ENCODE measurements at regions not wholly inside any gene's neighbourhood (a gene's known extent, or its start where the extent isn't known, plus 50 kb on each side); places are given as distances from the start of the nearest gene placed in this dataset.

GRCh38 chr5:29247346-29248028, 1946.0 kb upstream of the CDH6 start:
- TF ChIP-seq POU6F1 (CRISPR knock-in tag; IDR thresholded peaks at IDR 0.05; ENCODE audit: borderline replicate concordance, low read depth): no peak
- no peak for TF ChIP-seq CSRNP3 (CRISPR knock-in tag; IDR thresholded peaks at IDR 0.05)
- no peak for TF ChIP-seq GLIS3 (CRISPR knock-in tag; IDR thresholded peaks at IDR 0.05)
- no peak for TF ChIP-seq ZC3H10 (CRISPR knock-in tag; IDR thresholded peaks at IDR 0.05)
- TF ChIP-seq BACH2 (CRISPR knock-in tag; IDR thresholded peaks at IDR 0.05; ENCODE audit: borderline replicate concordance): no peak
- no peak for ATAC-seq

- TF ChIP-seq ZC3H10 (CRISPR knock-in tag; IDR thresholded peaks at IDR 0.05) (no peak), OSR1 (CRISPR knock-in tag; IDR thresholded peaks at IDR 0.05) (no peak), BACH2 (CRISPR knock-in tag; IDR thresholded peaks at IDR 0.05; ENCODE audit: borderline replicate concordance) (no peak), ISL1 (CRISPR knock-in tag; IDR thresholded peaks at IDR 0.05) (no peak), ZNF8 (CRISPR knock-in tag; IDR thresholded peaks at IDR 0.05) (no peak), ZFP3 (CRISPR knock-in tag; IDR thresholded peaks at IDR 0.05) (no peak), TCF4 (CRISPR knock-in tag; IDR thresholded peaks at IDR 0.05; ENCODE audit: borderline replicate concordance) (no peak)
- ATAC-seq: no peak
These were observed 1953.1 kb upstream of the CDH6 start for GRCh38 chr5:29240379-29240778.

GRCh38 chr5:29239606-29240005, 1953.9 kb upstream of the CDH6 start:
- ATAC-seq: no peak
- no peak for TF ChIP-seq PPARA (CRISPR knock-in tag; IDR thresholded peaks at IDR 0.05; ENCODE audit: borderline replicate concordance)
- TF ChIP-seq ESRRG (CRISPR knock-in tag; IDR thresholded peaks at IDR 0.05): no peak
- no peak for TF ChIP-seq ARNTL (CRISPR knock-in tag; IDR thresholded peaks at IDR 0.05; ENCODE audit: borderline replicate concordance, low read depth)
- TF ChIP-seq ZFP30 (CRISPR knock-in tag; IDR thresholded peaks at IDR 0.05): no peak
- no peak for TF ChIP-seq ZC3H10 (CRISPR knock-in tag; IDR thresholded peaks at IDR 0.05)
- TF ChIP-seq TCF4 (CRISPR knock-in tag; IDR thresholded peaks at IDR 0.05; ENCODE audit: borderline replicate concordance): no peak
- no peak for TF ChIP-seq TSHZ2 (CRISPR knock-in tag; IDR thresholded peaks at IDR 0.05)
- no peak for TF ChIP-seq OSR1 (CRISPR knock-in tag; IDR thresholded peaks at IDR 0.05)
- no peak for TF ChIP-seq RARB (CRISPR knock-in tag; IDR thresholded peaks at IDR 0.05)
- TF ChIP-seq ZNF8 (CRISPR knock-in tag; IDR thresholded peaks at IDR 0.05): no peak
- TF ChIP-seq CSRNP3 (CRISPR knock-in tag; IDR thresholded peaks at IDR 0.05): no peak
- no peak for TF ChIP-seq ZNF70 (CRISPR knock-in tag; IDR thresholded peaks at IDR 0.05)
- no peak for TF ChIP-seq ZNF565 (CRISPR knock-in tag; conservative IDR thresholded peaks at IDR 0.05; ENCODE audit: low read depth)
- TF ChIP-seq CSDC2 (CRISPR knock-in tag; IDR thresholded peaks at IDR 0.05): no peak
- no peak for TF ChIP-seq CREB5 (CRISPR knock-in tag; IDR thresholded peaks at IDR 0.05; ENCODE audit: low read depth)
- TF ChIP-seq BACH2 (CRISPR knock-in tag; IDR thresholded peaks at IDR 0.05; ENCODE audit: borderline replicate concordance): no peak
- TF ChIP-seq ZFP3 (CRISPR knock-in tag; IDR thresholded peaks at IDR 0.05): no peak
- no peak for TF ChIP-seq ISL1 (CRISPR knock-in tag; IDR thresholded peaks at IDR 0.05)
- no peak for TF ChIP-seq POU6F1 (CRISPR knock-in tag; IDR thresholded peaks at IDR 0.05; ENCODE audit: borderline replicate concordance, low read depth)

Measured in SK-N-SH treated with all-trans-retinoic acid at 6 μM for 48 hours (cell line).